Peyer's patch (tissue), 4 donors: ENCODE measurements at regions not wholly inside any gene's neighbourhood (a gene's known extent, or its start where the extent isn't known, plus 50 kb on each side); places are given as distances from the start of the nearest gene placed in this dataset.

Experiments
- DNase-seq, 3 donors: peaks; one replicate each; pipeline ENCODE4 v3.0.0-alpha.2; 2017 to 2019
- H3K27ac ChIP-seq, 4 donors: fragments of 200-600 bp; sonication (generic); one replicate each; pipeline ENCODE4 v1.5.1; 2016 to 2019
- H3K27me3 ChIP-seq, 2 donors: fragments of 200-600 bp; sonication (generic); one replicate each; pipeline ENCODE4 v1.5.1; 2019
- H3K36me3 ChIP-seq, 3 donors: fragments of 200-600 bp; sonication (generic); one replicate each; pipeline ENCODE4 v1.5.1; 2016 to 2019
- H3K4me1 ChIP-seq, 4 donors: fragments of 200-600 bp; sonication (generic); one replicate each; pipeline ENCODE4 v1.5.1; 2016 to 2019
- H3K4me3 ChIP-seq, 4 donors: fragments of 200-600 bp; sonication (generic); 1 replicate in 3 of 4; 2 replicates in 1 of 4; pipeline ENCODE4 v1.5.1; 2016 to 2019; ENCODE audit warnings: mild to moderate bottlenecking in 1 of 4
- H3K9me3 ChIP-seq, 4 donors: fragments of 200-600 bp; sonication (generic); one replicate each; pipeline ENCODE4 v1.5.1; 2016 to 2019; ENCODE audit warnings: mild to moderate bottlenecking in 1 of 4
- CTCF ChIP-seq, 6 experiments: fragments of 450-650 bp in 4 of 6; fragments of 200-600 bp in 2 of 6; sonication (generic) in 1 of 6; IDR thresholded peaks; one replicate each; pipeline ENCODE4 v1.5.1; 2017 to 2019; ENCODE audit warnings: antibody characterized with exemption in 6 of 6, mild to moderate bottlenecking in 3 of 6, moderate library complexity in 1 of 6
- POLR2A ChIP-seq, 2 donors: fragments of 450-650 bp; IDR thresholded peaks; one replicate each; pipeline ENCODE4 v1.5.1; 2017; ENCODE audit warnings: antibody characterized with exemption in 2 of 2, mild to moderate bottlenecking in 2 of 2, moderate library complexity in 2 of 2

- no peaks in the 10 kb centered on the region for H3K9me3 ChIP-seq
- DNase-seq: no peak
- no peaks in the 10 kb centered on the region for H3K27me3 ChIP-seq
- H3K4me3 ChIP-seq: no peak overlapping the region
- no peaks in the 10 kb centered on the region for H3K4me1 ChIP-seq
- TF ChIP-seq POLR2A (IDR thresholded peaks at IDR 0.05): no peak
- no peak for TF ChIP-seq CTCF (IDR thresholded peaks at IDR 0.05)
- H3K27ac ChIP-seq: no peak overlapping the region
- no peaks in the 10 kb centered on the region for H3K36me3 ChIP-seq
These were observed 246.2 kb downstream of the SEC23A start for GRCh38 chr14:38856798-38857197.

GRCh38 chr14:38855513-38855912, 247.5 kb downstream of the SEC23A start:
- H3K27me3 ChIP-seq: no peaks in the 10 kb centered on the region
- no peak for DNase-seq
- H3K27ac ChIP-seq: no peak overlapping the region
- no peaks in the 10 kb centered on the region for H3K4me1 ChIP-seq
- H3K36me3 ChIP-seq: no peaks in the 10 kb centered on the region
- no peak for TF ChIP-seq POLR2A (IDR thresholded peaks at IDR 0.05)
- no peak for TF ChIP-seq CTCF (IDR thresholded peaks at IDR 0.05)
- no peak overlapping the region for H3K4me3 ChIP-seq
- no peaks in the 10 kb centered on the region for H3K9me3 ChIP-seq

GRCh38 chr14:38851111-38851510, 251.9 kb downstream of the SEC23A start:
- Histone ChIP-seq H3K9me3 (no peaks in the 10 kb centered on the region), H3K27ac (no peak overlapping the region)
- TF ChIP-seq POLR2A (IDR thresholded peaks at IDR 0.05): no peak
- no peak for TF ChIP-seq CTCF (IDR thresholded peaks at IDR 0.05)

GRCh38 chr14:38850664-38851063, 252.4 kb downstream of the SEC23A start:
- no peak for TF ChIP-seq CTCF (IDR thresholded peaks at IDR 0.05)
- no peak for TF ChIP-seq POLR2A (IDR thresholded peaks at IDR 0.05)
- no peaks in the 10 kb centered on the region for H3K27me3 ChIP-seq
- H3K4me1 ChIP-seq: no peaks in the 10 kb centered on the region
- no peak for DNase-seq
- H3K4me3 ChIP-seq: no peak overlapping the region
- no peak overlapping the region for H3K27ac ChIP-seq
- no peaks in the 10 kb centered on the region for H3K36me3 ChIP-seq
- no peaks in the 10 kb centered on the region for H3K9me3 ChIP-seq

More at GRCh38 chr14:38851111-38851510, 251.9 kb downstream of the SEC23A start:
- Histone ChIP-seq H3K4me3 (no peak overlapping the region), H3K36me3 (no peaks in the 10 kb centered on the region), H3K4me1 (no peaks in the 10 kb centered on the region), H3K27me3 (no peaks in the 10 kb centered on the region)
- no peak for DNase-seq

- Histone ChIP-seq H3K36me3 (no peaks in the 10 kb centered on the region), H3K4me3 (no peak overlapping the region), H3K27me3 (no peaks in the 10 kb centered on the region), H3K9me3 (no peaks in the 10 kb centered on the region), H3K4me1 (no peaks in the 10 kb centered on the region), H3K27ac (no peak overlapping the region)
- TF ChIP-seq POLR2A (IDR thresholded peaks at IDR 0.05): no peak
- TF ChIP-seq CTCF (IDR thresholded peaks at IDR 0.05): no peak
- no peak for DNase-seq
These were observed 254.6 kb downstream of the SEC23A start for GRCh38 chr14:38848243-38848935.

- Histone ChIP-seq H3K27me3 (no peaks in the 10 kb centered on the region), H3K36me3 (no peaks in the 10 kb centered on the region), H3K4me1 (no peaks in the 10 kb centered on the region), H3K27ac (no peak overlapping the region), H3K9me3 (no peaks in the 10 kb centered on the region), H3K4me3 (no peak overlapping the region)
- TF ChIP-seq POLR2A (IDR thresholded peaks at IDR 0.05) (no peak), CTCF (IDR thresholded peaks at IDR 0.05) (no peak)
- DNase-seq: no peak
These were observed 255.9 kb downstream of the SEC23A start for GRCh38 chr14:38847161-38847560.
